A673 (cell line): ENCODE measurements at regions not wholly inside any gene's neighbourhood (a gene's known extent, or its start where the extent isn't known, plus 50 kb on each side); places are given as distances from the start of the nearest gene placed in this dataset.
"Not testable (repeated sequence)": the region's sequence is repeated elsewhere in the genome, so short reads cannot be mapped to it uniquely, and the experiment has no call there.

Experiments used
- BruUV-seq: library from RNA; stranded (reverse); fragments of 400-500 nt; replicated peaks from 2 replicates; lab custom pipeline; 2021; lab: Mats Ljungman, UMichigan
- CTCF ChIA-PET: fragments of 300-600 bp; sonication (Branson Sonifier 250); formaldehyde crosslinking; loops from one replicate; lab custom pipeline; 2022; ENCODE audit warnings: antibody characterized with exemption; lab: Charles Lee
- POLR2A ChIA-PET: fragments of 300-600 bp; sonication (Branson Sonifier 250); formaldehyde crosslinking; loops from one replicate; lab custom pipeline; 2022; ENCODE audit warnings: antibody characterized with exemption; ENCODE audit not compliant: low non-redundant PET; lab: Charles Lee
- DNase-seq: peaks from one replicate; pipeline ENCODE4 v3.0.0-alpha.2; 2015; ENCODE audit warnings: low spot score
- H3K27ac ChIP-seq: fragments of 200-600 bp; sonication (generic); 2 replicates; pipeline ENCODE4 v1.5.1; 2016; ENCODE audit warnings: mixed run types, low read depth, mild to moderate bottlenecking, mixed read lengths, antibody characterized with exemption, low read length; ENCODE audit not compliant: poor library complexity, severe bottlenecking
- H3K27me3 ChIP-seq: fragments of 200-600 bp; sonication (generic); replicated peaks from 2 replicates; pipeline ENCODE4 v1.6.1; 2017; ENCODE audit warnings: mixed run types, low read depth, mild to moderate bottlenecking, mixed read lengths, antibody characterized with exemption, low read length; ENCODE audit not compliant: insufficient read depth, poor library complexity
- H3K36me3 ChIP-seq: fragments of 200-600 bp; sonication (generic); 2 replicates; pipeline ENCODE4 v1.6.1; 2016; ENCODE audit warnings: mixed run types, mild to moderate bottlenecking, mixed read lengths, antibody characterized with exemption, low read length; ENCODE audit not compliant: insufficient read depth, poor library complexity, severe bottlenecking
- H3K4me1 ChIP-seq: fragments of 200-600 bp; sonication (generic); 2 replicates; pipeline ENCODE4 v1.6.1; 2017; ENCODE audit warnings: mixed run types, mild to moderate bottlenecking, mixed read lengths, antibody characterized with exemption, low read length; ENCODE audit not compliant: insufficient read depth, poor library complexity, severe bottlenecking
- H3K4me3 ChIP-seq: fragments of 200-600 bp; sonication (generic); 2 replicates; pipeline ENCODE4 v1.5.1; 2016; ENCODE audit warnings: low read depth, mixed run types, mild to moderate bottlenecking, mixed read lengths, low read length; ENCODE audit not compliant: poor library complexity, severe bottlenecking
- H3K9me3 ChIP-seq: fragments of 200-600 bp; sonication (generic); 2 replicates; pipeline ENCODE4 v1.6.1; 2016; ENCODE audit warnings: mixed run types, low read depth, mild to moderate bottlenecking, mixed read lengths, antibody characterized with exemption, low read length; ENCODE audit not compliant: poor library complexity, severe bottlenecking
- EZH2 ChIP-seq: fragments of 200-600 bp; sonication (generic); IDR thresholded peaks from 2 replicates; pipeline ENCODE4 v1.6.1; 2017; ENCODE audit warnings: borderline replicate concordance, low read depth, mild to moderate bottlenecking, mixed read lengths, antibody characterized with exemption, low read length; ENCODE audit not compliant: poor library complexity, severe bottlenecking
- intact Hi-C: fragments of 100-400 bp; cut with micrococcal nuclease; formaldehyde crosslinking; loops from one replicate; pipeline ENCODE4 v1.10.0; 2022; ENCODE audit not compliant: unreplicated experiment
- TF ChIP-seq, protein P1 (sequence below): fragments of 300-800, 200-600 bp; sonication (generic); conservative IDR thresholded peaks from 2 replicates; pipeline ENCODE4 v1.5.1; 2017; ENCODE audit warnings: low read depth, mild to moderate bottlenecking, antibody characterized with exemption, low read length, moderate library complexity, mixed read lengths

DNA sequence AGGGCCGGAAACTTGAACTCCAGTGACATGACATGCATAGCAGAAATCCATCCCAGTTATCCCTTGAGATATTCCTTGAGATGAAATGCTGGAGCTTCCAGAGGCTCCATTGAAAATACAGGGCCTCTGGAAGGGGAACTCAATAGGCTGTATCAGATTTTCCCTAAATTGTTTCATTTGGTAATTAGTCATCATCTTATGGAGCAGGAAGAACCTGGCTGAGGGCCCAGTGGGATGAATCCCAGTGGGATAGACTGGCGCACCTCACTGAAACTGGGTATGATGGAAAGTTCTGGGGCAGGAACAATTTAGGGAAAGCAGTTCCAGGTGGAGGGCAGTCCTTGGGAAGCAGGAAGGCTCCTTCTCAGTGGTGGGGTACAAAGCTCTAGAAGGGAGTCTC is 307.8 kb upstream of the DIPK2B start:
- no peaks in the 10 kb centered on the region for H3K36me3 ChIP-seq
- POLR2A ChIA-PET: no interaction called here
- TF ChIP-seq EZH2: no peak
- TF ChIP-seq, protein P1, sequence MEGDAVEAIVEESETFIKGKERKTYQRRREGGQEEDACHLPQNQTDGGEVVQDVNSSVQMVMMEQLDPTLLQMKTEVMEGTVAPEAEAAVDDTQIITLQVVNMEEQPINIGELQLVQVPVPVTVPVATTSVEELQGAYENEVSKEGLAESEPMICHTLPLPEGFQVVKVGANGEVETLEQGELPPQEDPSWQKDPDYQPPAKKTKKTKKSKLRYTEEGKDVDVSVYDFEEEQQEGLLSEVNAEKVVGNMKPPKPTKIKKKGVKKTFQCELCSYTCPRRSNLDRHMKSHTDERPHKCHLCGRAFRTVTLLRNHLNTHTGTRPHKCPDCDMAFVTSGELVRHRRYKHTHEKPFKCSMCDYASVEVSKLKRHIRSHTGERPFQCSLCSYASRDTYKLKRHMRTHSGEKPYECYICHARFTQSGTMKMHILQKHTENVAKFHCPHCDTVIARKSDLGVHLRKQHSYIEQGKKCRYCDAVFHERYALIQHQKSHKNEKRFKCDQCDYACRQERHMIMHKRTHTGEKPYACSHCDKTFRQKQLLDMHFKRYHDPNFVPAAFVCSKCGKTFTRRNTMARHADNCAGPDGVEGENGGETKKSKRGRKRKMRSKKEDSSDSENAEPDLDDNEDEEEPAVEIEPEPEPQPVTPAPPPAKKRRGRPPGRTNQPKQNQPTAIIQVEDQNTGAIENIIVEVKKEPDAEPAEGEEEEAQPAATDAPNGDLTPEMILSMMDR: no peak
- no peaks in the 10 kb centered on the region for H3K27me3 ChIP-seq
- CTCF ChIA-PET: no interaction called here
- H3K4me3 ChIP-seq: no peak overlapping the region
- no peaks in the 10 kb centered on the region for H3K4me1 ChIP-seq
- no peaks in the 10 kb centered on the region for H3K9me3 ChIP-seq
- no peak for DNase-seq
- intact Hi-C loops: no loop called here
- no TSS peak for BruUV-seq
- no peak overlapping the region for H3K27ac ChIP-seq

DNA sequence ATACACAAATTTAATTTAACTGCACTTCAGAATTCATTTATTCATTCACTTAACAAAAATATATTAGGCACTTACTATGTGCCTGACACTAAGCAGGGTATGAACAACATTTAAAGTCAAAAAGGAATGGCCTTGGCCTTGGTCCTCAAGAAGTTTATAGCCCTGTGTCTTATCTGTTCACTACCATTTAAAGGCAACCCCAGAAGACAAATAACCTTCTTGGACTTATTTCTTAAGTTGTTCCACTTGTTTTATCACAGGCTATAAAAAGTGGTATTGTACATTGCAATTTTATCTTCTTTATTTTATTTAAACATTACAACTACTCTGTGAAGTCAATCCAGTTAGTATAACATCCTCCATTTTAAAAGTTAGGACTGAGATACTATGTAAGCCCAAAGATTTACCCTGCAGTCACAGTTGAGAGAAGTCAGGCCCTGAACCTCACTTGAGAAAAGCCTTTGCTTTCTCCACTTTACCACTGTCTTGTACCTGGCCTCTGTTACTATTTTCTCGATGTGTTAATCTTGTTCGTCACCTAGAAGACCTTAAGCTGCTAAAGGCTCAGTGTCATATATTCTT is 305.6 kb upstream of the DIPK2B start:
- CTCF ChIA-PET: no interaction called here
- Histone ChIP-seq H3K4me1 (no peaks in the 10 kb centered on the region), H3K27ac (no peak overlapping the region), H3K27me3 (peaks cover 3% of the 10 kb centered on the region), H3K4me3 (no peak overlapping the region), H3K36me3 (no peaks in the 10 kb centered on the region), H3K9me3 (no peaks in the 10 kb centered on the region)
- BruUV-seq: no TSS peak
- intact Hi-C loops: no loop called here
- DNase-seq: no peak
- POLR2A ChIA-PET: no interaction called here
- no peak for TF ChIP-seq EZH2
- TF ChIP-seq, protein P1: no peak

DNA sequence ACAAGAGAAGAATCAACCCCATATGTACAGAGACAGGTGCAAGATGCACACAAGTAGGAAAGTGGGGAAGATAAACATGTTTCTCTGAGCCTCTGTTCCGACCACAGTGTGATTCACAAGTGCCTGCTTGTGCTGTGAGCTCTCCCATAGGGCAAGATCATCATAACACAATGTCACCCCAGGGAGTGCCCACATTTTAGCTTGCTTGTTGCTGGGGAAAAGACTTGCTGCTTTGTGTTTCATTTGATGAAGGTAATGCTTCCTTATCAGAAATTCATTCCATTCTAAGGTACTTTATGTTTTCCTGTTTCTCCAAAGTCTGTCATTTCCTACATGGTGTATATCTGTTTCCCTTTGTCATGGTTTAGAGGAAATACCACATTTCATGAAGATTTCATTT is 304.5 kb upstream of the DIPK2B start:
- TF ChIP-seq, protein P1: no peak
- no peak for TF ChIP-seq EZH2
- Histone ChIP-seq H3K9me3 (no peaks in the 10 kb centered on the region), H3K4me1 (no peaks in the 10 kb centered on the region), H3K4me3 (no peak overlapping the region), H3K27me3 (peaks cover 3% of the 10 kb centered on the region), H3K36me3 (no peaks in the 10 kb centered on the region), H3K27ac (no peak overlapping the region)
- CTCF ChIA-PET: no interaction called here
- DNase-seq: peak; percentile 15
- no TSS peak for BruUV-seq
- intact Hi-C loops: no loop called here
- POLR2A ChIA-PET: no interaction called here

DNA sequence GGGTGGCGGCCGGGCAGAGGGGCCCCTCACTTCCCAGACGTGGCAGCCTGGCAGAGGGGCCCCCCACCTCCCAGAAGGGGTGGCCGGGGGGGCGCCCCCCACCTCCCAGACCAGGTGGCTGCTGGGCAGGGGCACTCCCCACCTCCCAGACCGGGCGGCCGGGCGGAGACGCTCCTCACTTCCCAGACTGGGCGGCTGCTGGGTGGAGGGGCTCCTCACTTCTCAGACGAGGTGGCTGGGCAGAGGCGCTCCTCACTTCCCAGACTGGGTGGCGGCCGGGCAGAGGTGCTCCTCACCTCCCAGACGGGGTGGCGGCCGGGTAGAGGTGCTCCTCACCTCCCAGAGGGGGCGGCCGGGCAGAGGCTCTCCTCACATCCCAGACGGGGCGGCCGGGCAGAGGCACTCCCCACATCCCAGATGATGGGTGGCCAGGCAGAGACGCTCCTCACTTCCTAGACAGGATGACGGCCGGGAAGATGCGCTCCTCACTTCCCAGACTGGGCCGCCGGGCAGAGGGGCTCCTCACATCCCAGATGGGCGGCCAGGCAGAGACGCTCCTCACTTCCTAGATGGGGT is 303.2 kb upstream of the DIPK2B start:
- POLR2A ChIA-PET, H3K27ac ChIP-seq, H3K27me3 ChIP-seq, DNase-seq, H3K4me3 ChIP-seq, BruUV-seq, CTCF ChIA-PET, H3K9me3 ChIP-seq, H3K36me3 ChIP-seq, H3K4me1 ChIP-seq, intact Hi-C loops: not testable (repeated sequence)
